DOHH2 (cell line): ENCODE measurements at regions not wholly inside any gene's neighbourhood (a gene's known extent, or its start where the extent isn't known, plus 50 kb on each side); places are given as distances from the start of the nearest gene placed in this dataset.

Source experiments
- EZH2phosphoT487 ChIP-seq: fragments of 200-600 bp; sonication (generic); IDR thresholded peaks from 2 replicates; pipeline ENCODE4 v1.6.1; 2017; ENCODE audit warnings: borderline replicate concordance, mild to moderate bottlenecking, antibody characterized with exemption, low read length, moderate library complexity, mixed read lengths
- TF ChIP-seq, protein P1 (sequence below): fragments of 200-600 bp; sonication (generic); IDR thresholded peaks from one replicate; pipeline ENCODE4 v1.5.1; 2014; ENCODE audit warnings: antibody characterized with exemption, mild to moderate bottlenecking, low read depth, low read length; ENCODE audit not compliant: poor library complexity, severe bottlenecking

DNA sequence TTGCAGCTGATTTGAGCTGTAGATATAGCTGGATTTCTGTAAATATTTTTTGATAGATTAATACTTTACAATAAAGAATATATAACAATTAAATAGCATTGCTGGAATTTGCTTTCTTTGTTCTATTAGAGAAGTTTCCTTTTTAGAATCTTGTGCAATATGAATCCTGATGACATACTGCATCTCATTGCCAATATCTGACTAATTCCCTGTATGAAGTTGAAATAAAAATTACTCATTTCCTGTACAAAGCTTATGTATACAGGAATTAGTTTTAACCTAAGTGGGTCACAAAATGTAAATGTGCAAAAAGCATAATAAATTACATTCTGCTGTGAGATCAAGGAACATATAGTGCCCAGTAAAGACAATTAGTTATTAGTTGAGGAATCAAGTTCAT, 72.8 kb upstream of the TMEFF2 start:
- TF ChIP-seq, protein P1, sequence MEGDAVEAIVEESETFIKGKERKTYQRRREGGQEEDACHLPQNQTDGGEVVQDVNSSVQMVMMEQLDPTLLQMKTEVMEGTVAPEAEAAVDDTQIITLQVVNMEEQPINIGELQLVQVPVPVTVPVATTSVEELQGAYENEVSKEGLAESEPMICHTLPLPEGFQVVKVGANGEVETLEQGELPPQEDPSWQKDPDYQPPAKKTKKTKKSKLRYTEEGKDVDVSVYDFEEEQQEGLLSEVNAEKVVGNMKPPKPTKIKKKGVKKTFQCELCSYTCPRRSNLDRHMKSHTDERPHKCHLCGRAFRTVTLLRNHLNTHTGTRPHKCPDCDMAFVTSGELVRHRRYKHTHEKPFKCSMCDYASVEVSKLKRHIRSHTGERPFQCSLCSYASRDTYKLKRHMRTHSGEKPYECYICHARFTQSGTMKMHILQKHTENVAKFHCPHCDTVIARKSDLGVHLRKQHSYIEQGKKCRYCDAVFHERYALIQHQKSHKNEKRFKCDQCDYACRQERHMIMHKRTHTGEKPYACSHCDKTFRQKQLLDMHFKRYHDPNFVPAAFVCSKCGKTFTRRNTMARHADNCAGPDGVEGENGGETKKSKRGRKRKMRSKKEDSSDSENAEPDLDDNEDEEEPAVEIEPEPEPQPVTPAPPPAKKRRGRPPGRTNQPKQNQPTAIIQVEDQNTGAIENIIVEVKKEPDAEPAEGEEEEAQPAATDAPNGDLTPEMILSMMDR, result no peak
- no peak for TF ChIP-seq EZH2phosphoT487
